GM12874 (cell line): ENCODE measurements at regions not wholly inside any gene's neighbourhood (a gene's known extent, or its start where the extent isn't known, plus 50 kb on each side); places are given as distances from the start of the nearest gene placed in this dataset.

Experiments
- TF ChIP-seq, protein P1 (sequence below): IDR thresholded peaks from 2 replicates; pipeline ENCODE4 v1.5.1; 2011; ENCODE audit warnings: low read depth, mild to moderate bottlenecking, control low read depth, low read length, moderate library complexity; ENCODE audit not compliant: insufficient read depth

DNA sequence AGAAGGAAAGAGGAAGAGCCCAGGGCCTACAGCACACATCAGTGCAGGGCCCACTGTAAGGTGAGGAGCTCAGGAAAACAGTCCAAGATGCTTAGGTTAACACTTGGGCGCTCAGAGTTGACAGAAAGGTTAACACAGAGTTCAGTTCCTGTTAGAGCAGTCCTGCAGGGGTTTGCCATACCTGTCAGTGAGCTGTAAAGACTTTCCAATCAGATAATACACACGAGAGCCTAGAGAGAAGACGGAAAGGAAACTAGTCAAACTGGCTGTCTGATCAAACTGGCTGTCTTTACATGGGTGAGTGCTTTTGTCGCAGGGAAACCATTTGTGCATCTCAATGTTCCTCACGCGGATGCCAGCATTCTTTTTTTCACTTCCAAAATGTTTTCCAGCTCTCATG is 61.4 kb upstream of the ARHGEF26 start:
- TF ChIP-seq, protein P1, sequence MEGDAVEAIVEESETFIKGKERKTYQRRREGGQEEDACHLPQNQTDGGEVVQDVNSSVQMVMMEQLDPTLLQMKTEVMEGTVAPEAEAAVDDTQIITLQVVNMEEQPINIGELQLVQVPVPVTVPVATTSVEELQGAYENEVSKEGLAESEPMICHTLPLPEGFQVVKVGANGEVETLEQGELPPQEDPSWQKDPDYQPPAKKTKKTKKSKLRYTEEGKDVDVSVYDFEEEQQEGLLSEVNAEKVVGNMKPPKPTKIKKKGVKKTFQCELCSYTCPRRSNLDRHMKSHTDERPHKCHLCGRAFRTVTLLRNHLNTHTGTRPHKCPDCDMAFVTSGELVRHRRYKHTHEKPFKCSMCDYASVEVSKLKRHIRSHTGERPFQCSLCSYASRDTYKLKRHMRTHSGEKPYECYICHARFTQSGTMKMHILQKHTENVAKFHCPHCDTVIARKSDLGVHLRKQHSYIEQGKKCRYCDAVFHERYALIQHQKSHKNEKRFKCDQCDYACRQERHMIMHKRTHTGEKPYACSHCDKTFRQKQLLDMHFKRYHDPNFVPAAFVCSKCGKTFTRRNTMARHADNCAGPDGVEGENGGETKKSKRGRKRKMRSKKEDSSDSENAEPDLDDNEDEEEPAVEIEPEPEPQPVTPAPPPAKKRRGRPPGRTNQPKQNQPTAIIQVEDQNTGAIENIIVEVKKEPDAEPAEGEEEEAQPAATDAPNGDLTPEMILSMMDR = no peak

DNA sequence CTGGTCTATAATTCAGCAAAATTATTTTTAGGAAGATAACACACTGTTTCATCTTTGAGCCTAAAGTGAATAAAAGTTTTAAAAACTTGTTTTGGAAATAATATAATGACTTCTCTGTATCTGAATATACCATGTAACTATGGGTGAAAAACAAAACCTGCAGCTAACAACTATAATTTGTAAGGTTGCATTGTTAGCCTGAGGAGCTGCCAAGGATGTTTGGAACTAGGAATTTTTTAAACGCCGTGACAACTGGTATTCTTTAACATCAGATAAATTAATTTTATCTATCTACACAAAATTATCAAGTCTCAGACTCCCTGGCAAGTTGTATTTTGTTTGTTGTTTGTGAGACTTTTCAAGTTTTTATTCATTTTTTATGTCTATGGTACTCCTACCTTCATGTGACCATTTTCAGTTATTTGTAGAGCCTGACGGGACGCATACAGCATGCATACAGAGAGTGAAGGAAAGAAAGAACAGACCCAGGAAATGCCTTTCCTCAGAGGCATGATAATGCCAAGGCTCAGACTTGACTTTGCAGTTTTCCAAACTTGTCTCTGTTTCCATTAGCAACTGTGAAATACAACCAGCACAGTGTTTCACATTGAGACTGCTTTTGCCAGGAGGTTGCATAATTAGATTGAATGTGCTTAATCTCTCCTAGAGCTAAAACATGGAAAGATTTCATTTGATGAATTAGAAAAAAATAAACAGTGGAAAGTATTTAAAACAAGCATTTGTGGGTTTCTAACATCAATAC is 60.8 kb upstream of the ARHGEF26 start:
- TF ChIP-seq, protein P1 = no peak

DNA sequence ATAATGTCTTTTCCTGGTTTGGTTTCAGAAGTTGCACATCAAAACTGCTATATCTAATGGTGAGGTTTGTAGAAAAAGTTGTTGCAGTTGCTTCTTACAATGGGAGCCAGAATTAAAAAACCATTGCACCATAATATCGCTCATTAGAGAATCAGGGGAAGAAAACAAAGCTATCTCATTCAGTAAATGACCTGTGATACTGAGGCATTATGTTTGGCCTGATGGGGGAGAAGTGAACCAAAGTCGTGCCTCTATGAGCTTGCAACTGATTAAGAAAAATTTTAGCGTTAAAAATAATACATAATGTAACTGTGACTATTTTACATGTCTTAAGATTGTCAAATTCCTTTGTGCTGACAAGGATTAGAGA is 60.2 kb upstream of the ARHGEF26 start:
- TF ChIP-seq, protein P1 = no peak

DNA sequence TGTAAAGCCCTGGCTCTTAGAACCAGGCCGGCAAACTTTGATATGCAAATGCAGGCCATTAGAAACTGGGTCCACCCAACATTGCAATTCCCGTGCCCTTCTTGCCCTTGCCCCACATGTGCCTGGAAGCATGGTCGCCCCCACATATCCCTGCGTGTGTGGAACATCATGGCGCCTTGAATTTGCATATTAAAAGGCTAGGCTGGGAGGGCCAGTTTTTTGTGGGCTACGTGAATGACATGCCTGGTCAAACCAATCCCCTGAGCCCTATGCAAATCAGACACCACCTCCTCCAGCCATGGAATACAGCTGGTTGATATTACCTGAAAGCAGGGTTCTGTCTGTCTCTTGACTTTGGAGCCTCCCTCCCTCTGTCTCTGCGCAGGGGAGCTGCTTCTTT is 58.7 kb upstream of the ARHGEF26 start:
- TF ChIP-seq, protein P1 = no peak

DNA sequence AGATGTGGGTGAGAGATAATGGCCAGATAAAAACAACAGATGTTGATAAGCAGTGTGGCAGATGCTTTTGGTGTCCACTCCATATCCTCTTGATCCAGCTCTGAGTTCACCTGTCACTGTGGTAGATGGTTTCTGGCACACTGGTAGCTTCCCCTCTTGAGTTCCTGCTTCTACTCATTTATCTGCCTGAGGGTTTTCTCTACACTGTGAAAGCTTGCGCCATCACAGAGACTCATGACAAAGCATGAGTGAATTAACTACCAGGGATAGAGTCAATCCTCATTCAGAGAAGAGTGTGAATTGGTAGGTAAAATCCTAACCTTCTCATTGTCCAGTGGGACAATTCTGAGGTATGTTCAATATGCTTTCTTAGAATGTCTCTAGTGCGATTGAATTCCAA is 50.0 kb upstream of the ARHGEF26 start:
- TF ChIP-seq, protein P1 = no peak
